ENCODE measurements at regions not wholly inside any gene's neighbourhood (a gene's known extent, or its start where the extent isn't known, plus 50 kb on each side); places are given as distances from the start of the nearest gene placed in this dataset.

GRCh38 chr20:54355631-54356280, 119.6 kb upstream of the DOK5 start:
- H3K4me2 ChIP-seq = no peak overlapping the region
- H3K36me3 ChIP-seq (replicated peaks in 1 of 2; ENCODE audit: control insufficient read depth in 1 of 2, insufficient read depth in 2 of 2, low read length in 1 of 2) = no peaks in the 10 kb centered on the region
- peaks cover 7% of the 10 kb centered on the region for H3F3A ChIP-seq (replicated peaks; ENCODE audit: insufficient read depth)
- ChIA-PET CTCF (no interaction called here), POLR2A (no interaction called here)
- H2AFZ ChIP-seq (ENCODE audit: low read depth) = no peak overlapping the region; the same call in 1 of the 2 replicates
- no peaks in the 10 kb centered on the region for H3K9me3 ChIP-seq
- H3K79me2 ChIP-seq (ENCODE audit: insufficient read depth) = no peaks in the 10 kb centered on the region
- no peak overlapping the region for H3K27ac ChIP-seq (ENCODE audit: low read depth in 2 of 2, low read length in 1 of 2)
- TF ChIP-seq GATA2 (CRISPR knock-in tag; IDR thresholded peaks at IDR 0.05) = no peak
- no peak for TF ChIP-seq FOXM1 (IDR thresholded peaks at IDR 0.05; ENCODE audit: low read depth)
- TF ChIP-seq TCF12 (IDR thresholded peaks at IDR 0.05) = no peak
- no peak for TF ChIP-seq POLR2AphosphoS5 (IDR thresholded peaks at IDR 0.05; ENCODE audit: low read depth, low read length)
- no peak for TF ChIP-seq NFIC (IDR thresholded peaks at IDR 0.05; ENCODE audit: borderline replicate concordance)
- TF ChIP-seq EP300 (IDR thresholded peaks at IDR 0.05; ENCODE audit: borderline replicate concordance in 1 of 2, low read depth in 1 of 2, low read length in 1 of 2) = no peak
- TF ChIP-seq FOXJ3 (CRISPR knock-in tag; IDR thresholded peaks at IDR 0.05) = no peak
- no peak for TF ChIP-seq ELF1 (IDR thresholded peaks at IDR 0.05)
- TF ChIP-seq CHD2 (IDR thresholded peaks at IDR 0.05; ENCODE audit: low read length, partially characterized antibody) = no peak
- TF ChIP-seq TAF1 (IDR thresholded peaks at IDR 0.05; ENCODE audit: borderline replicate concordance, low read depth, low read length) = no peak
- TF ChIP-seq, protein P1, sequence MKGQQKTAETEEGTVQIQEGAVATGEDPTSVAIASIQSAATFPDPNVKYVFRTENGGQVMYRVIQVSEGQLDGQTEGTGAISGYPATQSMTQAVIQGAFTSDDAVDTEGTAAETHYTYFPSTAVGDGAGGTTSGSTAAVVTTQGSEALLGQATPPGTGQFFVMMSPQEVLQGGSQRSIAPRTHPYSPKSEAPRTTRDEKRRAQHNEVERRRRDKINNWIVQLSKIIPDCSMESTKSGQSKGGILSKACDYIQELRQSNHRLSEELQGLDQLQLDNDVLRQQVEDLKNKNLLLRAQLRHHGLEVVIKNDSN (IDR thresholded peaks at IDR 0.05; ENCODE audit: borderline replicate concordance, low read depth) = no peak
- no peak for TF ChIP-seq GABPA (IDR thresholded peaks at IDR 0.05; ENCODE audit: low read depth)
- no peak for TF ChIP-seq JUND (IDR thresholded peaks at IDR 0.05)
- no peak for TF ChIP-seq ZBTB33 (IDR thresholded peaks at IDR 0.05; ENCODE audit: borderline replicate concordance, low read depth)
- H4K20me1 ChIP-seq (ENCODE audit: insufficient read depth) = no peaks in the 10 kb centered on the region
- no peaks in the 10 kb centered on the region for H3K9me2 ChIP-seq
- WGBS (ENCODE audit: low lambda C conversion rate) = 39% methylated on average over 7 of the region's 7 CpGs
- no peak overlapping the region for H3K4me3 ChIP-seq (ENCODE audit: low read depth in 2 of 2, low read length in 1 of 2)
- peaks cover 0 to 12% of the 10 kb centered on the region in 2 experiments; a peak in 2 of 4 replicates for H3K4me1 ChIP-seq (ENCODE audit: control insufficient read depth in 1 of 2, insufficient read depth in 2 of 2, low read depth in 1 of 2, low read length in 1 of 2)
- no peak overlapping the region for H3K9ac ChIP-seq
- DNase-seq = no peak
- no peaks in the 10 kb centered on the region for H3K27me3 ChIP-seq (ENCODE audit: insufficient read depth)

DNA sequence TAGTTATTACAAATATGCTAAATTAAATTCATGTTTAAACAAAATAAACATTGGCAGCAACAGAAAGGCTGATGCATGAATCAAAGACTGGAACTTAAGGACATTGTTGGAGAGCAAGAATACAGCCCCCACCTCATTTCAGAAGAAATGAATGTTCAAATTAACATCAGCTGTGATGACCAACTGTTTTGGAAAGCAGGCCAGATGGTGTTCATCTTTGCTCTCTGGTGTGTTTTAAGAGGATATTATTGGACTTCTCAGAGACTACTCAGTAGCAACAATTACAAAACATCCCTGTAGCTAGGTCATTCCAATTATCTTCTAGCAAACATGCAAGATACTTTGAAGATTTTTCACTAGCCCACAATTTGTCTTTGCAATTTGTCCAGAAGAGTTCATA, 118.6 kb upstream of the DOK5 start:
- H3F3A ChIP-seq (replicated peaks; ENCODE audit: insufficient read depth) = peaks cover 7% of the 10 kb centered on the region
- no peak overlapping the region for H2AFZ ChIP-seq (ENCODE audit: low read depth)
- no peak for DNase-seq
- H3K4me2 ChIP-seq = no peak overlapping the region
- no peaks in the 10 kb centered on the region for H4K20me1 ChIP-seq (ENCODE audit: insufficient read depth)
- TF ChIP-seq, protein P1 (IDR thresholded peaks at IDR 0.05; ENCODE audit: borderline replicate concordance, low read depth) = no peak
- TF ChIP-seq TCF12 (IDR thresholded peaks at IDR 0.05) = 0 out of 2 replicates have a peak, but pooled peaks have one; percentile 10
- no peaks in the 10 kb centered on the region for H3K27me3 ChIP-seq (ENCODE audit: insufficient read depth)
- no peaks in the 10 kb centered on the region for H3K36me3 ChIP-seq (replicated peaks in 1 of 2; ENCODE audit: control insufficient read depth in 1 of 2, insufficient read depth in 2 of 2, low read length in 1 of 2)
- CTCF ChIA-PET = no interaction called here
- no peaks in the 10 kb centered on the region for H3K9me3 ChIP-seq
- no peak overlapping the region for H3K27ac ChIP-seq (ENCODE audit: low read depth in 2 of 2, low read length in 1 of 2)
- H3K9me2 ChIP-seq = no peaks in the 10 kb centered on the region
- POLR2A ChIA-PET = no interaction called here
- peaks cover 0 to 6% of the 10 kb centered on the region in 2 experiments; a peak in 1 of 4 replicates for H3K4me1 ChIP-seq (ENCODE audit: control insufficient read depth in 1 of 2, insufficient read depth in 2 of 2, low read depth in 1 of 2, low read length in 1 of 2)
- H3K4me3 ChIP-seq (ENCODE audit: low read depth in 2 of 2, low read length in 1 of 2) = no peak overlapping the region
- H3K79me2 ChIP-seq (ENCODE audit: insufficient read depth) = no peaks in the 10 kb centered on the region
- H3K9ac ChIP-seq = no peak overlapping the region

All from SK-N-SH (cell line).